GM23338 (cell line): ENCODE measurements at regions not wholly inside any gene's neighbourhood (a gene's known extent, or its start where the extent isn't known, plus 50 kb on each side); places are given as distances from the start of the nearest gene placed in this dataset.

ENCODE experiments used
- CREB1 ChIP-seq: fragments of 250-450 bp; sonication (Bioruptor Pico); IDR thresholded peaks from 2 replicates; pipeline ENCODE4 v1.5.0; 2020; ENCODE audit warnings: low read depth, mild to moderate bottlenecking, moderate library complexity
- EZH2 ChIP-seq: fragments of 200-600 bp; sonication (generic); IDR thresholded peaks from one replicate; pipeline ENCODE4 v1.8.0; 2017; ENCODE audit warnings: antibody characterized with exemption, mild to moderate bottlenecking, low read depth; ENCODE audit not compliant: unreplicated experiment
- EZH2phosphoT487 ChIP-seq: fragments of 200-600 bp; sonication (generic); IDR thresholded peaks from one replicate; pipeline ENCODE4 v1.8.1; 2018; ENCODE audit warnings: antibody characterized with exemption; ENCODE audit not compliant: unreplicated experiment
- JUNB ChIP-seq: IDR thresholded peaks from one replicate; pipeline ENCODE4 v1.6.1; 2016; ENCODE audit warnings: antibody characterized with exemption; ENCODE audit not compliant: unreplicated experiment
- NANOG ChIP-seq: IDR thresholded peaks from 2 replicates; pipeline ENCODE4 v1.6.1; 2016; ENCODE audit warnings: antibody characterized with exemption, borderline replicate concordance
- POLR2AphosphoS5 ChIP-seq: IDR thresholded peaks from 2 replicates; pipeline ENCODE4 v1.6.1; 2016; ENCODE audit warnings: antibody characterized with exemption, low read depth
- REST ChIP-seq: IDR thresholded peaks from one replicate; pipeline ENCODE4 v1.6.1; 2018; ENCODE audit warnings: antibody characterized with exemption; ENCODE audit not compliant: unreplicated experiment
- ZNF114 ChIP-seq: fragments of 250-450 bp; sonication (Bioruptor Pico); IDR thresholded peaks from 2 replicates; pipeline ENCODE4 v1.5.0; 2020; ENCODE audit warnings: mild to moderate bottlenecking, moderate library complexity
- ZNF331 ChIP-seq: fragments of 250-450 bp; sonication (Bioruptor Pico); IDR thresholded peaks from 2 replicates; pipeline ENCODE4 v1.5.0; 2020; ENCODE audit warnings: low read depth, mild to moderate bottlenecking, moderate library complexity
- ZNF462 ChIP-seq: fragments of 250-450 bp; sonication (Bioruptor Pico); IDR thresholded peaks from 2 replicates; pipeline ENCODE4 v1.5.0; 2020; ENCODE audit warnings: mild to moderate bottlenecking, moderate library complexity
- TF ChIP-seq, protein P1 (sequence below), 2 experiments: fragments of 200-600 bp in 1 of 2; sonication (generic) in 1 of 2; conservative IDR thresholded peaks; 2 replicates each; pipeline versions ENCODE4 v1.5.1 to v1.6.1; 2016 to 2017; ENCODE audit warnings: antibody characterized with exemption in 2 of 2, low read depth in 2 of 2, mild to moderate bottlenecking in 2 of 2, moderate library complexity in 1 of 2

GRCh38 chr2:375956-376307, 88.0 kb upstream of the ALKAL2 start (continued):
- TF ChIP-seq ZNF462 (CRISPR knock-in tag) (no peak), ZNF331 (CRISPR knock-in tag) (no peak), POLR2AphosphoS5 (no peak), REST (no peak), CREB1 (no peak), JUNB (no peak), NANOG (no peak), EZH2 (no peak), ZNF114 (no peak), EZH2phosphoT487 (no peak)
- TF ChIP-seq, protein P1, sequence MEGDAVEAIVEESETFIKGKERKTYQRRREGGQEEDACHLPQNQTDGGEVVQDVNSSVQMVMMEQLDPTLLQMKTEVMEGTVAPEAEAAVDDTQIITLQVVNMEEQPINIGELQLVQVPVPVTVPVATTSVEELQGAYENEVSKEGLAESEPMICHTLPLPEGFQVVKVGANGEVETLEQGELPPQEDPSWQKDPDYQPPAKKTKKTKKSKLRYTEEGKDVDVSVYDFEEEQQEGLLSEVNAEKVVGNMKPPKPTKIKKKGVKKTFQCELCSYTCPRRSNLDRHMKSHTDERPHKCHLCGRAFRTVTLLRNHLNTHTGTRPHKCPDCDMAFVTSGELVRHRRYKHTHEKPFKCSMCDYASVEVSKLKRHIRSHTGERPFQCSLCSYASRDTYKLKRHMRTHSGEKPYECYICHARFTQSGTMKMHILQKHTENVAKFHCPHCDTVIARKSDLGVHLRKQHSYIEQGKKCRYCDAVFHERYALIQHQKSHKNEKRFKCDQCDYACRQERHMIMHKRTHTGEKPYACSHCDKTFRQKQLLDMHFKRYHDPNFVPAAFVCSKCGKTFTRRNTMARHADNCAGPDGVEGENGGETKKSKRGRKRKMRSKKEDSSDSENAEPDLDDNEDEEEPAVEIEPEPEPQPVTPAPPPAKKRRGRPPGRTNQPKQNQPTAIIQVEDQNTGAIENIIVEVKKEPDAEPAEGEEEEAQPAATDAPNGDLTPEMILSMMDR (conservative IDR thresholded peaks at IDR 0.05; ENCODE audit: low read depth in 2 of 2), result no peak
